ENCODE measurements at regions not wholly inside any gene's neighbourhood (a gene's known extent, or its start where the extent isn't known, plus 50 kb on each side); places are given as distances from the start of the nearest gene placed in this dataset.

GRCh38 chr20:7144464-7144863 lies 377.0 kb downstream of the BMP2 start:
- TF ChIP-seq CTCF (conservative IDR thresholded peaks at IDR 0.05; ENCODE audit: low read depth, low read length), result no peak
- TF ChIP-seq POLR2A (IDR thresholded peaks at IDR 0.05; ENCODE audit: low read depth, low read length), result no peak
- TF ChIP-seq SMC3 (IDR thresholded peaks at IDR 0.05; ENCODE audit: low read depth, low read length), result no peak
- no peak for TF ChIP-seq BHLHE40 (IDR thresholded peaks at IDR 0.05; ENCODE audit: low read depth, low read length)
- no peak for TF ChIP-seq CEBPB (IDR thresholded peaks at IDR 0.05; ENCODE audit: low read depth, low read length)
- TF ChIP-seq USF2 (IDR thresholded peaks at IDR 0.05; ENCODE audit: low read depth, low read length), result no peak
- TF ChIP-seq MXI1 (IDR thresholded peaks at IDR 0.05; ENCODE audit: borderline replicate concordance, low read depth, low read length), result no peak
- no peak for TF ChIP-seq RAD21 (IDR thresholded peaks at IDR 0.05; ENCODE audit: low read length)
- no peak for TF ChIP-seq MAZ (IDR thresholded peaks at IDR 0.05; ENCODE audit: borderline replicate concordance, low read depth, low read length)
